GM21717 (cell line): ENCODE measurements at regions not wholly inside any gene's neighbourhood (a gene's known extent, or its start where the extent isn't known, plus 50 kb on each side); places are given as distances from the start of the nearest gene placed in this dataset.
"Not testable (repeated sequence)": the region's sequence is repeated elsewhere in the genome, so short reads cannot be mapped to it uniquely, and the experiment has no call there.

Experiments
- ATAC-seq: cut with Tn5 transposase; IDR thresholded peaks from one replicate; pipeline ENCODE4 v1.9.1; 2021; ENCODE audit warnings: mild to moderate bottlenecking, moderate library complexity; ENCODE audit not compliant: unreplicated experiment

GRCh38 chr9:102405218-102405867, 589.8 kb upstream of the CYLC2 start:
- ATAC-seq: no peak

GRCh38 chr9:102403514-102403913, 591.6 kb upstream of the CYLC2 start:
- ATAC-seq: no peak

GRCh38 chr9:102398205-102398604, 596.9 kb upstream of the CYLC2 start:
- ATAC-seq: no peak

GRCh38 chr9:102385620-102386019, 609.5 kb upstream of the CYLC2 start:
- not testable (repeated sequence) for ATAC-seq

- ATAC-seq: no peak
Measured at GRCh38 chr9:102362470-102363132, 624.2 kb upstream of the GRIN3A start.

GRCh38 chr9:102360846-102361245, 622.4 kb upstream of the GRIN3A start:
- ATAC-seq: no peak

GRCh38 chr9:102355982-102356381, 617.5 kb upstream of the GRIN3A start:
- ATAC-seq: no peak

- ATAC-seq: no peak
Measured at GRCh38 chr9:102354041-102354440, 615.6 kb upstream of the GRIN3A start.

- ATAC-seq: not testable (repeated sequence)
Measured at GRCh38 chr9:102337471-102337870, 599.0 kb upstream of the GRIN3A start.

GRCh38 chr9:102309379-102309778, 570.9 kb upstream of the GRIN3A start:
- no peak for ATAC-seq

GRCh38 chr9:102295188-102295587, 556.7 kb upstream of the GRIN3A start:
- ATAC-seq: no peak

GRCh38 chr9:102273952-102274351, 535.5 kb upstream of the GRIN3A start:
- no peak for ATAC-seq

GRCh38 chr9:102253099-102253498, 514.7 kb upstream of the GRIN3A start:
- no peak for ATAC-seq

- ATAC-seq: no peak
Measured at GRCh38 chr9:102244916-102245315, 506.5 kb upstream of the GRIN3A start.

GRCh38 chr9:102237520-102237919, 499.1 kb upstream of the GRIN3A start:
- ATAC-seq: no peak

GRCh38 chr9:102237094-102237493, 498.6 kb upstream of the GRIN3A start:
- no peak for ATAC-seq

- ATAC-seq: not testable (repeated sequence)
Measured at GRCh38 chr9:102227416-102227815, 489.0 kb upstream of the GRIN3A start.

GRCh38 chr9:102225841-102226441, 487.5 kb upstream of the GRIN3A start:
- no peak for ATAC-seq

- not testable (repeated sequence) for ATAC-seq
Measured at GRCh38 chr9:102223320-102224136, 485.1 kb upstream of the GRIN3A start.

- no peak for ATAC-seq
Measured at GRCh38 chr9:102209176-102209575, 470.7 kb upstream of the GRIN3A start.

GRCh38 chr9:102206432-102206831, 468.0 kb upstream of the GRIN3A start:
- no peak for ATAC-seq
